ENCODE measurements at regions not wholly inside any gene's neighbourhood (a gene's known extent, or its start where the extent isn't known, plus 50 kb on each side); places are given as distances from the start of the nearest gene placed in this dataset.
A peak's percentile ranks its signal among the peaks of the same experiment; 100 is the strongest.
"Not testable (repeated sequence)": the region's sequence is repeated elsewhere in the genome, so short reads cannot be mapped to it uniquely, and the experiment has no call there.

GRCh38 chr9:2277133-2277532, 262.0 kb downstream of the SMARCA2 start:
- H3K27me3 ChIP-seq (ENCODE audit: control insufficient read depth, insufficient read depth, low read length); H3K4me1 ChIP-seq (ENCODE audit: control insufficient read depth, insufficient read depth, low read length); DNase-seq (ENCODE audit: low read depth, low spot score); H3K27ac ChIP-seq (ENCODE audit: low read length); H3K36me3 ChIP-seq (ENCODE audit: control insufficient read depth, insufficient read depth, low read length); H3K9me3 ChIP-seq (ENCODE audit: control insufficient read depth, insufficient read depth, low read length): not testable (repeated sequence)
- WGBS (ENCODE audit: insufficient coverage, insufficient read length): no CpG with 5 or more reads among the region's 9 CpGs
- peak overlapping the region; percentile 40; the same call in 1 of the 2 replicates for H3K4me3 ChIP-seq (ENCODE audit: low read length)

DNA sequence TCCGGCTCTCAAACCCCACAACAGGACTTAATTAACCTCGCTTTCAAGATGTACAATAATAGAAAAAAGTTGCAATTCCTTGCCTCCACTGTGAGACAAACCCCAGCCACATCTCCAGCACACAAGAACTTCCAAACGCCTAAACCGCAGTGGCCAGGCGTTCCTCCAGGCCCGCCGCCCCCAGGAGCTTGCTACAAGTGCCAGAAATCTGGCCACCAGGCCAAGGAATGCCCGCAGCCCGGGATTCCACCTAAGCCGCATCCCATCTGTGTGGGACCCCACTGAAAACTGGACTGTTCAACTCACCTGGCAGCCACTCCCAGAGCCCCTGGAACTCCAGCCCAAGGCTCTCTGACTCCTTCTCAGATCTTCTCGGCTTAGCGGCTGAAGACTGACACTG, 262.5 kb downstream of the SMARCA2 start:
- DNase-seq (ENCODE audit: low read depth, low spot score); H3K36me3 ChIP-seq (ENCODE audit: control insufficient read depth, insufficient read depth, low read length); H3K9me3 ChIP-seq (ENCODE audit: control insufficient read depth, insufficient read depth, low read length); H3K27me3 ChIP-seq (ENCODE audit: control insufficient read depth, insufficient read depth, low read length); H3K27ac ChIP-seq (ENCODE audit: low read length); H3K4me1 ChIP-seq (ENCODE audit: control insufficient read depth, insufficient read depth, low read length); H3K4me3 ChIP-seq (ENCODE audit: low read length): not testable (repeated sequence)
- no CpG with 5 or more reads among the region's 12 CpGs for WGBS (ENCODE audit: insufficient coverage, insufficient read length)

GRCh38 chr9:2279138-2279537, 264.0 kb downstream of the SMARCA2 start:
- not testable (repeated sequence) for H3K9me3 ChIP-seq (ENCODE audit: control insufficient read depth, insufficient read depth, low read length); H3K4me3 ChIP-seq (ENCODE audit: low read length); H3K36me3 ChIP-seq (ENCODE audit: control insufficient read depth, insufficient read depth, low read length); H3K27me3 ChIP-seq (ENCODE audit: control insufficient read depth, insufficient read depth, low read length); H3K27ac ChIP-seq (ENCODE audit: low read length); DNase-seq (ENCODE audit: low read depth, low spot score); H3K4me1 ChIP-seq (ENCODE audit: control insufficient read depth, insufficient read depth, low read length)
- WGBS (ENCODE audit: insufficient coverage, insufficient read length): no CpG with 5 or more reads among the region's 8 CpGs

DNA sequence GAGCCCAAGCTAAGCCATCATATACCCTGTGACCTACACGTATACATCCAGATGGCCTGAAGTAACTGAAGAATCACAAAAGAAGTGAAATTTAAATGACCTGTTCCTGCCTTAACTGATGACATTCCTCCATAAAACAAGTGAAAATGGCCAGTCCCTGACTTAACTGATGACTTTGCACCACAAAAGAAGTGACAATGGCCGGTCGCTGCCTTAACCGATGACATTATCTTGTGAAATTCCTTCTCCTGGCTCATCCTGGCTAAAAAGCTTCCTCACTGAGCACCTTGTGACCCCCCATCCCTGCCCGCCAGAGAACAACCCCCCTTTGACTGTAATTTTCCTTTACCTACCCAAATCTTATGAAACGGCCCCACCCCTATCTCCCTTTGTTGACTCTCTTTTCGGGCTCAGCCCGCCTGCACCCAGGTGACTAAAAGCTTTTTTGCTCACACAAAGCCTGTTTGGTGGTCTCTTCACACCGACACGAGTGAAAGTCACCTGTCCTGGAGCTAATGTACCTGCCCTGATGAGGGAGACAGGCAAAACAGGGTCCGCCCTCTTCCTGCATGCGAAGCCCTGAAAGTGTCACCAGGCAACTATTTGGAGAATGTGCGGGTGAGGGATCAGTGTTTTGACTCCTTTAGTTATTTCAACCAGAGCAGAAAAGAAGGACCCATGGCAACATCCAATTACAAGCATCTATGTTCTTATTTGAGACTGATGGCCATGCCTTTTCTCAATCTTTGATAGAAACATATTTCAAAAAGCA, 266.1 kb downstream of the SMARCA2 start:
- H3K4me1 ChIP-seq (ENCODE audit: control insufficient read depth, insufficient read depth, low read length): peaks cover 2% of the 10 kb centered on the region; the same call in 1 of the 2 replicates
- no peaks in the 10 kb centered on the region; the same call in 1 of the 2 replicates for H3K36me3 ChIP-seq (ENCODE audit: control insufficient read depth, insufficient read depth, low read length)
- H3K27me3 ChIP-seq (ENCODE audit: control insufficient read depth, insufficient read depth, low read length): no peaks in the 10 kb centered on the region
- peak overlapping the region; percentile 98 for H3K27ac ChIP-seq (ENCODE audit: low read length)
- peak; percentile 95 for DNase-seq (ENCODE audit: low read depth, low spot score)
- no peaks in the 10 kb centered on the region for H3K9me3 ChIP-seq (ENCODE audit: control insufficient read depth, insufficient read depth, low read length)
- no CpG with 5 or more reads among the region's 13 CpGs for WGBS (ENCODE audit: insufficient coverage, insufficient read length)
- H3K4me3 ChIP-seq (ENCODE audit: low read length): no peak overlapping the region

DNA sequence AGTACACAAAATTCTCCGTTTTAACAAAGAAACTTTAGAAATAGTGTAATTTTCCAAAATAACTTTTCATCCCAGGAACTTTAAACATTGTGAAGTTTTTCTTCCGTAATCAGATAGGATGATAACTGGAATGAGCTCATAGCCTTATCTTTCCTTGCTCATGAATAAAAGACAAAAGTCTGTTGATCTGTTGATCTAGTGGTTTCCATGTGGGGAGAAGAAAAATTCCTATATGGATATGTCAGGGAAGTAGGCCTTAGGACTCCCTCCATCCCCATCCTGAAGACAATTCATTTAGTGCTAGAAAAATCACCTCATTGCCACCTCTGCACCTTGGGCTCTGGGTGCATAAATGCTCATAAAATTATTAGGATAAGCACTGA, 266.6 kb downstream of the SMARCA2 start:
- Histone ChIP-seq H3K9me3 (ENCODE audit: control insufficient read depth, insufficient read depth, low read length) (no peaks in the 10 kb centered on the region), H3K4me1 (ENCODE audit: control insufficient read depth, insufficient read depth, low read length) (peaks cover 2% of the 10 kb centered on the region; the same call in 1 of the 2 replicates), H3K27me3 (ENCODE audit: control insufficient read depth, insufficient read depth, low read length) (no peaks in the 10 kb centered on the region), H3K36me3 (ENCODE audit: control insufficient read depth, insufficient read depth, low read length) (no peaks in the 10 kb centered on the region; the same call in 1 of the 2 replicates), H3K27ac (ENCODE audit: low read length) (peak overlapping the region; percentile 98), H3K4me3 (ENCODE audit: low read length) (no peak overlapping the region)
- DNase-seq (ENCODE audit: low read depth, low spot score): no peak
- WGBS (ENCODE audit: insufficient coverage, insufficient read length): no CpG with 5 or more reads among the region's 2 CpGs

DNA sequence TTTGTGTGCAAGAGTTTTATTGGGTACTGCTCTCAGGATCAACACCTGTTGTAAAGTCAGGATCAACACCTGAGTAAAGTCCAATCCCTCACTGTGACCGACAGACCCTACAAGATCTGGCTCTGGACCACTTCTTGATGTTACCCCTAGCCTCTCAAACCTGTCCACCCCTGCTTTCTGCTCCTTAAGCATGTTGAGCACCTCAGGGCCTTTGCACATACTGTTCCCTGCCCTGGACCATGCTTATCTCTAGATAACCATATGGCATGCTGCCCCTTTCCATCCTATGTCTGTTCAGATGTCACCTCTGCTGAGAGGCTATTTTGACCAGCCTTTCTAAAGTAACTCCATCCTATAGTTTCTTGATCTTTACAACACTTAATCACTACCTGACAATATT, 269.6 kb downstream of the SMARCA2 start:
- no peaks in the 10 kb centered on the region; the same call in 1 of the 2 replicates for H3K36me3 ChIP-seq (ENCODE audit: control insufficient read depth, insufficient read depth, low read length)

GRCh38 chr9:2285416-2286332, 270.5 kb downstream of the SMARCA2 start:
- no CpG with 5 or more reads among the region's 10 CpGs for WGBS (ENCODE audit: insufficient coverage, insufficient read length)
- DNase-seq (ENCODE audit: low read depth, low spot score): no peak
- no peak overlapping the region for H3K4me3 ChIP-seq (ENCODE audit: low read length)
- H3K27me3 ChIP-seq (ENCODE audit: control insufficient read depth, insufficient read depth, low read length): no peaks in the 10 kb centered on the region
- H3K36me3 ChIP-seq (ENCODE audit: control insufficient read depth, insufficient read depth, low read length): no peaks in the 10 kb centered on the region; the same call in 1 of the 2 replicates
- H3K9me3 ChIP-seq (ENCODE audit: control insufficient read depth, insufficient read depth, low read length): no peaks in the 10 kb centered on the region
- no peaks in the 10 kb centered on the region; the same call in 1 of the 2 replicates for H3K4me1 ChIP-seq (ENCODE audit: control insufficient read depth, insufficient read depth, low read length)
- H3K27ac ChIP-seq (ENCODE audit: low read length): no peak overlapping the region

More for the DNA sequence above, 269.6 kb downstream of the SMARCA2 start:
- no CpG with 5 or more reads among the region's 1 CpG for WGBS (ENCODE audit: insufficient coverage, insufficient read length)
- Histone ChIP-seq H3K9me3 (ENCODE audit: control insufficient read depth, insufficient read depth, low read length) (no peaks in the 10 kb centered on the region), H3K27me3 (ENCODE audit: control insufficient read depth, insufficient read depth, low read length) (no peaks in the 10 kb centered on the region), H3K4me3 (ENCODE audit: low read length) (no peak overlapping the region), H3K27ac (ENCODE audit: low read length) (no peak overlapping the region), H3K4me1 (ENCODE audit: control insufficient read depth, insufficient read depth, low read length) (no peaks in the 10 kb centered on the region; the same call in 1 of the 2 replicates)
- DNase-seq (ENCODE audit: low read depth, low spot score): no peak

DNA sequence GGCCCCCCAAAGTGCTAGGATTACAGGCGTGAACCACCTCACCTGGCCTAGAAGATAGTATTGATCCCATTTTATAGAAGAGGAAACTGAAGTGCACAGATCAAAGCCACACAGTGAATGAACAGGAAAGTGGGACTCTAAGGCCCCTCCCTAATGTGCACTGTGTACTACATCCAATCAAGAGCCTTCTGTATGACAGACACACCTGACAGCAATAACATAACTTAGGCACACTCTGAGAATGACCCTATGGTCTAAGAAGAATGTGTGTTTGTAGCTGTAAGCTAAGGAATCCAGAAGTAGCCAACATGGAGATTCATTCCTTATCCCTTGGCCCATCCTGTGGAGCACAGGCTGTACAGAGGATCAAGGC, 271.2 kb downstream of the SMARCA2 start:
- no CpG with 5 or more reads among the region's 1 CpG for WGBS (ENCODE audit: insufficient coverage, insufficient read length)
- no peaks in the 10 kb centered on the region; the same call in 1 of the 2 replicates for H3K4me1 ChIP-seq (ENCODE audit: control insufficient read depth, insufficient read depth, low read length)

DNA sequence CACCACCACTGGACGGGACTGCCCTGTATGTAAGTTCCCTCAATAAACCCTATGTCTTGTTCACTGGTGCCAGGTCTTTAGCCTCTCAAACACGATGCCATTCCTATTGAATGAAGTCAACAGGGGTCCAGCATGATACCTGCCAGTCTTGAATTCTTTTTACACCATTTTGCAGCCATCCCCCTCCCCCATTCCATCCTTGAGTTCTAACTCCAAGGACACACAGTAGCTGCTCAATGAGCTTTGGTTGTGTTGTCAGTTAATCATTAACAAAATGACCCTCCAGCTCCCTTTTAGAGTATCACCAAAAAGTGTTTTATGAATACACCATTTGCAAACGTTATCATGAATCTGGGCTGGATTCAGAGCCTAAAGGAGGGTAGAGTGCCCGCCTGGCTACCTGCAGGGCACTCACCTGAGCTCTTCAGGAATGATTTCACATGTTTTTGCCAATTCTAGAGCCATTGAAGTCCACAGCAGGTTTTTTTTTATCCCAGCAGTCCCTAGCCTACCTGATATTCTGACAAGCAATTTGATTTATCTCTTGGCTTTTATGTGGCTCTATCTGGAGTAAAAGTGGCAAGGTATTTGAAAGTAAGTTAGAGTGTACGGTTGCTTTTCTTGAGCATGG, 271.8 kb downstream of the SMARCA2 start:
- no peaks in the 10 kb centered on the region; the same call in 1 of the 2 replicates for H3K36me3 ChIP-seq (ENCODE audit: control insufficient read depth, insufficient read depth, low read length)
- H3K27me3 ChIP-seq (ENCODE audit: control insufficient read depth, insufficient read depth, low read length): no peaks in the 10 kb centered on the region
- no peaks in the 10 kb centered on the region for H3K9me3 ChIP-seq (ENCODE audit: control insufficient read depth, insufficient read depth, low read length)
- no peaks in the 10 kb centered on the region; the same call in 1 of the 2 replicates for H3K4me1 ChIP-seq (ENCODE audit: control insufficient read depth, insufficient read depth, low read length)
- WGBS (ENCODE audit: insufficient coverage, insufficient read length): no CpG with 5 or more reads among the region's 5 CpGs
- no peak overlapping the region for H3K27ac ChIP-seq (ENCODE audit: low read length)
- DNase-seq (ENCODE audit: low read depth, low spot score): no peak
- no peak overlapping the region for H3K4me3 ChIP-seq (ENCODE audit: low read length)

More for the DNA sequence above, 271.2 kb downstream of the SMARCA2 start:
- H3K27me3 ChIP-seq (ENCODE audit: control insufficient read depth, insufficient read depth, low read length): no peaks in the 10 kb centered on the region
- no peak overlapping the region for H3K4me3 ChIP-seq (ENCODE audit: low read length)
- no peak overlapping the region for H3K27ac ChIP-seq (ENCODE audit: low read length)
- no peaks in the 10 kb centered on the region for H3K9me3 ChIP-seq (ENCODE audit: control insufficient read depth, insufficient read depth, low read length)
- no peak for DNase-seq (ENCODE audit: low read depth, low spot score)
- no peaks in the 10 kb centered on the region; the same call in 1 of the 2 replicates for H3K36me3 ChIP-seq (ENCODE audit: control insufficient read depth, insufficient read depth, low read length)

GRCh38 chr9:2288309-2288708, 273.2 kb downstream of the SMARCA2 start:
- no peak overlapping the region for H3K27ac ChIP-seq (ENCODE audit: low read length)
- no peaks in the 10 kb centered on the region for H3K36me3 ChIP-seq (ENCODE audit: control insufficient read depth, insufficient read depth, low read length)
- no peak for DNase-seq (ENCODE audit: low read depth, low spot score)
- no peaks in the 10 kb centered on the region for H3K27me3 ChIP-seq (ENCODE audit: control insufficient read depth, insufficient read depth, low read length)
- H3K4me1 ChIP-seq (ENCODE audit: control insufficient read depth, insufficient read depth, low read length): no peaks in the 10 kb centered on the region
- no peaks in the 10 kb centered on the region for H3K9me3 ChIP-seq (ENCODE audit: control insufficient read depth, insufficient read depth, low read length)
- no peak overlapping the region for H3K4me3 ChIP-seq (ENCODE audit: low read length)
- no CpG with 5 or more reads among the region's 7 CpGs for WGBS (ENCODE audit: insufficient coverage, insufficient read length)
